CD4-positive, alpha-beta memory T cell (primary cell): ENCODE measurements at regions not wholly inside any gene's neighbourhood (a gene's known extent, or its start where the extent isn't known, plus 50 kb on each side); places are given as distances from the start of the nearest gene placed in this dataset.

Source experiments
- CTCF ChIA-PET: fragments of 350-600 bp; sonication (Branson Sonifier 250); formaldehyde crosslinking; loops from one replicate; lab custom pipeline; 2021; ENCODE audit warnings: inconsistent platforms; ENCODE audit not compliant: partially characterized antibody; lab: Charles Lee
- POLR2A ChIA-PET: fragments of 350-600 bp; sonication (Branson Sonifier 250); formaldehyde crosslinking; loops from one replicate; lab custom pipeline; 2021; ENCODE audit not compliant: partially characterized antibody; lab: Charles Lee
- DNase-seq, 5 donors: peaks; one replicate each; pipeline versions ENCODE4 v3.0.0 to v3.0.0-alpha.2; 2020 to 2022; ENCODE audit warnings: mixed read lengths in 1 of 5
- H3K27ac ChIP-seq: one replicate; pipeline ENCODE4 v1.7.0; 2013; ENCODE audit warnings: low read depth, low read length
- H3K27me3 ChIP-seq: 2 replicates; pipeline ENCODE4 v1.7.0; 2013; ENCODE audit warnings: mild to moderate bottlenecking, low read length, moderate library complexity; ENCODE audit not compliant: insufficient read depth
- H3K36me3 ChIP-seq: 2 replicates; pipeline ENCODE4 v1.7.0; 2013; ENCODE audit warnings: mild to moderate bottlenecking, low read length, moderate library complexity; ENCODE audit not compliant: insufficient read depth
- H3K4me1 ChIP-seq: 2 replicates; pipeline ENCODE4 v1.7.0; 2013; ENCODE audit warnings: mild to moderate bottlenecking, low read length, moderate library complexity; ENCODE audit not compliant: insufficient read depth
- H3K4me3 ChIP-seq, 2 donors: one replicate each; pipeline ENCODE4 v1.7.0; 2013; ENCODE audit warnings: low read length in 2 of 2, mild to moderate bottlenecking in 1 of 2
- H3K9me3 ChIP-seq, 2 donors: one replicate each; pipeline ENCODE4 v1.7.0; 2013; ENCODE audit warnings: low read length in 2 of 2, control low read depth in 1 of 2; ENCODE audit not compliant: control insufficient read depth in 1 of 2
- H3K27ac Mint-ChIP-seq, 7 donors: one replicate each; pipeline ENCODE4 v1.8.0; 2020 to 2021; ENCODE audit warnings: mixed read lengths in 7 of 7, mild to moderate bottlenecking in 6 of 7, inconsistent platforms in 3 of 7, moderate library complexity in 3 of 7
- H3K27me3 Mint-ChIP-seq, 2 donors: one replicate each; pipeline ENCODE4 v1.8.0; 2020 to 2021; ENCODE audit warnings: mixed read lengths in 2 of 2
- H3K36me3 Mint-ChIP-seq, 2 donors: one replicate each; pipeline ENCODE4 v1.8.0; 2020 to 2021; ENCODE audit warnings: mixed read lengths in 2 of 2, inconsistent platforms in 1 of 2, mild to moderate bottlenecking in 1 of 2
- H3K4me1 Mint-ChIP-seq, 4 donors: one replicate each; pipeline ENCODE4 v1.8.0; 2020 to 2021; ENCODE audit warnings: mixed read lengths in 4 of 4, mild to moderate bottlenecking in 1 of 4
- H3K4me3 Mint-ChIP-seq, 8 donors: one replicate each; pipeline ENCODE4 v1.8.0; 2020 to 2021; ENCODE audit warnings: mixed read lengths in 8 of 8, mild to moderate bottlenecking in 7 of 8, moderate library complexity in 6 of 8, inconsistent platforms in 3 of 8
- H3K9me3 Mint-ChIP-seq, 8 donors: one replicate each; pipeline ENCODE4 v1.8.0; 2020 to 2021; ENCODE audit warnings: mixed read lengths in 8 of 8, mild to moderate bottlenecking in 5 of 8, inconsistent platforms in 3 of 8, moderate library complexity in 1 of 8
- intact Hi-C: fragments of 100-400 bp; cut with micrococcal nuclease; formaldehyde crosslinking; loops from one replicate; pipeline ENCODE4 v1.15.1; 2023

DNA sequence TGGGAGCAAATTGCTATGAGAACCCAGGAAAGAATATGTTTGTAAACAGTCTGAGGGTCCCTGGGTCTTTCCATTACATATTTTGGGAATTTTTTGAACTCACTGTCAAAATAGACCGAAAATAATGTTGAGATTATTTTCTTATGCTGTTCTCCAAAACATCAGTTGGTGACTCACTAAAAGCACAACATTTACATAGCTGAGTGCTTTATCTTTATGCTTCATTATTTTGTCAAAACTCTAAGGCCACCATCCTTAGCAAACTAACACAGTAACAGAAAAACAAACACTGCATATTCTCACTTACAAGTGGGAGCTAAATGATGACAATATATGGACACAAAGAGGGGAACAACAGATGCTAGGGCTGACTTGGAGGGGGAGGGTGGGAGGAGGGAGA, 459.3 kb downstream of the ADGRL2 start:
- no peaks in the 10 kb centered on the region for H3K9me3 Mint-ChIP-seq
- H3K27me3 Mint-ChIP-seq, result no peaks in the 10 kb centered on the region
- Histone ChIP-seq H3K4me1 (no peaks in the 10 kb centered on the region), H3K27me3 (no peaks in the 10 kb centered on the region), H3K4me3 (no peak overlapping the region), H3K9me3 (no peaks in the 10 kb centered on the region), H3K36me3 (no peaks in the 10 kb centered on the region), H3K27ac (no peak overlapping the region)
- ChIA-PET POLR2A (no interaction called here), CTCF (no interaction called here)
- H3K27ac Mint-ChIP-seq, result no peak overlapping the region
- intact Hi-C loops, result no loop called here
- no peak overlapping the region for H3K4me3 Mint-ChIP-seq
- H3K36me3 Mint-ChIP-seq, result no peaks in the 10 kb centered on the region
- no peak for DNase-seq
- no peaks in the 10 kb centered on the region for H3K4me1 Mint-ChIP-seq

DNA sequence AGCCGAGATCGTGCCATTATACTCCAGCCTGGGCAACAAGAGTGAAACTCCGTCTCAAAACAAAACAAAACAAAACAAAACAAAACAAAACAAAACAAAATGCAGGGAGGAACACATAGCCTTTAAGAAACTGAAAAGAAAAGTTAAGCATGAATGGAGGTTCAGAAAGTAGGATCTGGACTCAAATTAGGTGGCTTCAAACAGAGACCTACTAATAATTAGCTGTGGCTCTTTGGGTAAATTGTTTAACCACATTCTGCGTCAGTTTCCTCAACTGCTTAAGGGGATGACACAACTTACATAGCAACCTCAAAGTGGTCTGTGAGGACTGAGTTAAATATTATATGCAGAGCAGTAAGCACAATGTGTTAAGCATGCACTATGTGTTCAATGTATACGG, 458.2 kb downstream of the ADGRL2 start:
- no peaks in the 10 kb centered on the region for H3K4me1 ChIP-seq
- no peaks in the 10 kb centered on the region for H3K27me3 ChIP-seq
- intact Hi-C loops, result no loop called here
- Mint-ChIP-seq H3K4me1 (no peaks in the 10 kb centered on the region), H3K27me3 (no peaks in the 10 kb centered on the region), H3K9me3 (no peaks in the 10 kb centered on the region), H3K27ac (no peak overlapping the region), H3K4me3 (no peak overlapping the region), H3K36me3 (no peaks in the 10 kb centered on the region)
- DNase-seq, result no peak
- no peaks in the 10 kb centered on the region for H3K36me3 ChIP-seq
- CTCF ChIA-PET, result no interaction called here
- POLR2A ChIA-PET, result no interaction called here
- H3K9me3 ChIP-seq, result no peaks in the 10 kb centered on the region
- H3K27ac ChIP-seq, result no peak overlapping the region
- no peak overlapping the region for H3K4me3 ChIP-seq

DNA sequence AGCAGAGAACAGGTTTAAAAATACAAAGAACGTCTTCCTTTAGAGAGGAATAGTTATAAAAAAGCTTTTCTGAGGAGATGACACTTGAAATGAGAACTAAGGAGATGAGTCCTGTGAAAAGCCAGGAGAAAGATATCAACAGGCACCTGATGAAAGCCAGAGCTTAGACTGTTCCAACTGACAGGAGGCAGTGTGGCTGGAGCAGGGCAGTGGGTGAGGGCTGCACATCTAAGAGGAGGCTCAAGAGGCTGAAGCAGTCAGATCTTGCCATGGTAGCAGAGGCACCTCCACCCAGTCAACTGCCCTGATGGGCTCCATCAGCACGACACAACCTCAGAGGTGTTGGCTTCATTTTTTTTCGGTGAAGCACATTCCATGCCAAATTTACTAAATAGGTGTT, 445.3 kb downstream of the ADGRL2 start:
- intact Hi-C loops, result no loop called here
- no peaks in the 10 kb centered on the region for H3K4me1 Mint-ChIP-seq
- no peaks in the 10 kb centered on the region for H3K36me3 Mint-ChIP-seq

DNA sequence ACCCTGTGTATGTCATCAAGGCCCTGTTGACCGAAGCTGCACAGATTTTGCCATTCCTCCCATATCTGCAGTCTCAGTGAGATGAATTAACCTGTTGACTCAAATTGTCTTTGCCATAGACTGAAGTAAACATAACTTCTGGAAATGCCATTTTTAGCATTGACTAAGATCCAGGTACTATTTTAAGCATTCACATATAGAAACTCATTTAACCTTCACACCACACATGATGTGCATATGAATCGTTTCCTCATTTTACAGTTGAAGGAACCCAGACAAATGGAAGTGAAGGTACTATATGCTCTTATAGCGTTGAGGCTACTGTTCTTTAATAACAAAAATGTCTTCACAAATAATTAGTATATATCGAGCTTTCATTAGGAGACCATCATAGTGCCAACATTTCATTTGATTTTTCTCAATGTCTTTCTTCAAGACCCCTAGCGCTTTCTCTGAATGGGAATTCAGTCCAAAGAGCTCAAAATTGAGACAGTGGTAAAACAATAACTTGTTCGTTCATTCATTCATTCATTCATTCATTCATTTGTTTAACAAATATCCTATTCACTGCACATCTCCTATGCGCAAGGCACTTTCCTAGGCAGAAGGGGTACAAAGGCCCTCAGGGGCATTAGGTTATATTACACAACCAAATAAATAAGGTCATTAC, 444.7 kb downstream of the ADGRL2 start:
- H3K27ac ChIP-seq, result no peak overlapping the region
- Mint-ChIP-seq H3K36me3 (no peaks in the 10 kb centered on the region), H3K4me3 (no peak overlapping the region), H3K27me3 (no peaks in the 10 kb centered on the region), H3K4me1 (no peaks in the 10 kb centered on the region), H3K9me3 (peaks cover 0 to 10% (median 6%) of the 10 kb centered on the region in 8 donors), H3K27ac (no peak overlapping the region)
- no peaks in the 10 kb centered on the region for H3K4me1 ChIP-seq
- no peaks in the 10 kb centered on the region for H3K27me3 ChIP-seq
- ChIA-PET CTCF (no interaction called here), POLR2A (no interaction called here)
- H3K9me3 ChIP-seq, result no peaks in the 10 kb centered on the region
- intact Hi-C loops, result no loop called here
- no peaks in the 10 kb centered on the region for H3K36me3 ChIP-seq
- no peak overlapping the region for H3K4me3 ChIP-seq
- no peak for DNase-seq

More for the DNA sequence above, 445.3 kb downstream of the ADGRL2 start:
- ChIA-PET CTCF (no interaction called here), POLR2A (no interaction called here)
- DNase-seq, result no peak
- H3K27me3 ChIP-seq, result no peaks in the 10 kb centered on the region
- H3K36me3 ChIP-seq, result no peaks in the 10 kb centered on the region
- H3K27me3 Mint-ChIP-seq, result no peaks in the 10 kb centered on the region
- no peaks in the 10 kb centered on the region for H3K4me1 ChIP-seq
- no peaks in the 10 kb centered on the region for H3K9me3 ChIP-seq
- H3K9me3 Mint-ChIP-seq, result peaks cover 0 to 10% (median 6%) of the 10 kb centered on the region in 8 donors
- H3K27ac ChIP-seq, result no peak overlapping the region
- H3K4me3 Mint-ChIP-seq, result no peak overlapping the region
- no peak overlapping the region for H3K4me3 ChIP-seq
- no peak overlapping the region for H3K27ac Mint-ChIP-seq

DNA sequence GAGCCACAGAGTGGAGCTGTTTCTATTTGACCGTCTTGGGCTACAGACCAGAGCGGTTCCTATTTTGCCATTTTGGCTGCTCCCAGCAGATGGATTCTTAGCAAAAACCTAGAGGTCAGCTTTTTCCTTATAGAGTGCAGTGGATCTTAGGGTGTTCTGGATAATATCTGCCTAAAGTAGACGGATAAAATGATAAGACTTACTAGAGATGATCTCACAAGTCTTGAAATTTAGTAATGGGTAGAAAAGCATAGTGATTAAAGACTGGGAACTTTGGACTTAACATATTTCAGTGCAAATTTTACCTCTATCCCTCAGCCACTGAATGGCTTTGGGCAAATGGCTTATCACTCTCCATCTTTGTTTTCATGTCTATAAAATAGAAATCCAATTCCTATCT, 439.8 kb downstream of the ADGRL2 start:
- Histone ChIP-seq H3K27ac (no peak overlapping the region), H3K36me3 (no peaks in the 10 kb centered on the region), H3K4me3 (no peak overlapping the region), H3K4me1 (no peaks in the 10 kb centered on the region), H3K9me3 (no peaks in the 10 kb centered on the region), H3K27me3 (no peaks in the 10 kb centered on the region)
- Mint-ChIP-seq H3K27ac (no peak overlapping the region), H3K9me3 (peaks cover 3 to 25% (median 14%) of the 10 kb centered on the region in 8 donors), H3K4me3 (no peak overlapping the region), H3K36me3 (no peaks in the 10 kb centered on the region), H3K4me1 (no peaks in the 10 kb centered on the region), H3K27me3 (no peaks in the 10 kb centered on the region)
- DNase-seq, result no peak
- intact Hi-C loops, result no loop called here
- CTCF ChIA-PET, result no interaction called here
- POLR2A ChIA-PET, result no interaction called here

DNA sequence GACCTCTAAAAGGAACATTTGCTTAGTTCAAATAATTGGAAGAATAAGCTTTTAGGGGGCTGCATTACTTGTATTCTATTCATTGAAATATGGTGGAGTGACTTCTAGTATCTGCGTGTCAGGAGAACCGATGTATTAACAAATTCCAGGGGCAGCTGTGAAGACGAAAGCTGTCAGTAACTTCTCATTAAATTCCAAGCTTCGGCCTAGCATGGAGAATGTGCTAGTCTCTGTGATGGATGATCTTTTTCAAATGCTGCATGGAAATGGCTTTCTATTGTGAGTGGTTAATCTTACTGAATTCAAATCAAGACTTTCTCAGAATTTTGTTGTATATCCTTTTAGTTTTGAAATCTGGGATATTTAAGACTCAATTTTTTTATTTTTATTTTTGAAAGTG, 429.9 kb downstream of the ADGRL2 start:
- H3K4me1 ChIP-seq, result no peaks in the 10 kb centered on the region
- Mint-ChIP-seq H3K36me3 (no peaks in the 10 kb centered on the region), H3K27ac (no peak overlapping the region), H3K4me3 (no peak overlapping the region), H3K27me3 (no peaks in the 10 kb centered on the region), H3K9me3 (peaks cover 0 to 8% (median 3%) of the 10 kb centered on the region in 8 donors), H3K4me1 (no peaks in the 10 kb centered on the region)
- ChIA-PET CTCF (no interaction called here), POLR2A (no interaction called here)
- no peak overlapping the region for H3K27ac ChIP-seq
- intact Hi-C loops, result no loop called here
- H3K27me3 ChIP-seq, result no peaks in the 10 kb centered on the region
- H3K9me3 ChIP-seq, result no peaks in the 10 kb centered on the region
- no peak overlapping the region for H3K4me3 ChIP-seq
- no peaks in the 10 kb centered on the region for H3K36me3 ChIP-seq
- no peak for DNase-seq

DNA sequence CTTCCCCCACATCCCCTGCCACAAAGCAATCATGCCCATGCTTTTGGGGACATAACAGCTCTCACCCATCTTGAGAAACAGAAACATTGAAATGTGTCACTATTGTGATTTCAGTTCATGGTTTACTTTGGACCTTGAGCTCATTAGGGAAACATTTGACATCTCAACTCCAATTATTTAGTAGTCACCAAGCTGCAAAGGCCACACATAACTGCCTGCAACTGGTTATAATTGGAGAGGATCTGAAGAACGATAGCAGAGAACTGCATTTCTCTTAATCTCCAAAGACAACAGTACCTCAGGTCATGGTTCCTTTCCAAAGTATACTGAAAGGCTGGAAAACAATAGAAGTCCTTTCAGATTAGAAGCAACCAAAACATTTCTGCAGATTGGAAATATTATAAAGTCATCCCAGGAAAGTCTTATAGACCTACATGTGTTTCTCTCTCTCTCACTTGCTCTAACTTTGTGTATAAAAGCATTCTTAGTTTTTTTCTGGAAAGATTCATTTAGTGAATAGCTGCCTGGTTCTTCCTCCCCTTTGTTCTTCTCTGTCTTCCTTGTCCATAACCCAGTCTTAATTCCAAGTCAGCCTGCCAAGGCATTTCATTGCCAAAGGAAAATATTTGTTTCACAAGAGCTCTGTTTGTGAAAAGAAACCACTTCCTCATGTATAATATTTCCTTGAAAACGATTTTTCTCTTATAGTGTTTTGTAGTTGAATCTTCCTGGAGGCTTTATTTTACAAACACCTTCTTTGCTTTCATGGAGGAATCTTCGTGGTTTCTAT, 426.8 kb downstream of the ADGRL2 start:
- no peaks in the 10 kb centered on the region for H3K27me3 ChIP-seq
- no peak overlapping the region for H3K4me3 Mint-ChIP-seq
- intact Hi-C loops, result no loop called here
- no peak for DNase-seq
- H3K36me3 ChIP-seq, result no peaks in the 10 kb centered on the region
- H3K27ac Mint-ChIP-seq, result no peak overlapping the region
- H3K27ac ChIP-seq, result no peak overlapping the region
- no peaks in the 10 kb centered on the region for H3K36me3 Mint-ChIP-seq
- POLR2A ChIA-PET, result no interaction called here
- CTCF ChIA-PET, result no interaction called here
- H3K9me3 ChIP-seq, result no peaks in the 10 kb centered on the region
- H3K27me3 Mint-ChIP-seq, result no peaks in the 10 kb centered on the region
- H3K4me1 Mint-ChIP-seq, result no peaks in the 10 kb centered on the region
- peaks cover 0 to 5% (median under 1%) of the 10 kb centered on the region in 8 donors for H3K9me3 Mint-ChIP-seq
- H3K4me3 ChIP-seq, result no peak overlapping the region
- H3K4me1 ChIP-seq, result no peaks in the 10 kb centered on the region
